ENCODE measurements at regions not wholly inside any gene's neighbourhood (a gene's known extent, or its start where the extent isn't known, plus 50 kb on each side); places are given as distances from the start of the nearest gene placed in this dataset.

GRCh38 chr7:16951483-16952080 is 69.8 kb upstream of the AGR3 start:
- Histone ChIP-seq H3K4me3 (no peak overlapping the region), H4K20me1 (ENCODE audit: control insufficient read depth, insufficient read depth) (no peaks in the 10 kb centered on the region), H3K4me2 (ENCODE audit: control insufficient read depth, insufficient read depth) (no peak overlapping the region), H3K9ac (ENCODE audit: control insufficient read depth, insufficient read depth, low read length) (no peak overlapping the region), H3K36me3 (ENCODE audit: control insufficient read depth in 2 of 2, insufficient read depth in 2 of 2, low read length in 1 of 2) (no peaks in the 10 kb centered on the region), H3K27me3 (replicated peaks in 1 of 2; ENCODE audit: control insufficient read depth in 2 of 2, insufficient read depth in 2 of 2, low read length in 1 of 2) (no peaks in the 10 kb centered on the region; a peak in 1 of 4 replicates), H3K4me1 (ENCODE audit: control insufficient read depth, insufficient read depth, low read length) (no peaks in the 10 kb centered on the region), H3K9me3 (replicated peaks; ENCODE audit: control insufficient read depth, insufficient read depth, low read length) (no peaks in the 10 kb centered on the region; the same call in 2 of the 3 replicates), H3K27ac (ENCODE audit: control insufficient read depth, insufficient read depth) (no peak overlapping the region), H3K79me2 (ENCODE audit: control insufficient read depth, insufficient read depth, low read length) (no peaks in the 10 kb centered on the region), H2AFZ (ENCODE audit: control insufficient read depth, low read depth, low read length) (no peak overlapping the region)
- intact Hi-C loops (cut with micrococcal nuclease; ENCODE audit: unreplicated experiment) = no loop called here
- no peak for DNase-seq (ENCODE audit: low read depth, low spot score)
- POLR2A ChIA-PET = no interaction called here
- no peak for FAIRE-seq
- in situ Hi-C loops (cut with MboI) = no loop called here
- WGBS (ENCODE audit: insufficient coverage, insufficient replicate concordance, low lambda C conversion rate, missing lambda C conversion rate) = 43% methylated on average over 3 of the region's 3 CpGs
- SMC1A ChIA-PET (ENCODE audit: uncharacterized antibody, unreplicated experiment) = interaction anchor here (1.6 kb wide), 1 partner anchor 11 kb away, joined by 5 read pairs; no protein-coding TSS in a partner anchor
- CTCF ChIA-PET = no interaction called here
- RAD21 ChIA-PET (ENCODE audit: unreplicated experiment) = no interaction called here
- no peak for TF ChIP-seq PML (IDR thresholded peaks at IDR 0.05; ENCODE audit: low read length)
- TF ChIP-seq CBFB (IDR thresholded peaks at IDR 0.05; ENCODE audit: low read depth) = no peak
- no peak for TF ChIP-seq E2F8 (IDR thresholded peaks at IDR 0.05; ENCODE audit: low read depth, partially characterized antibody)
- no peak for TF ChIP-seq ATF2 (IDR thresholded peaks at IDR 0.05; ENCODE audit: low read length)
- no peak for TF ChIP-seq PAX8 (IDR thresholded peaks at IDR 0.05)
- no peak for TF ChIP-seq CHD2 (IDR thresholded peaks at IDR 0.05; ENCODE audit: borderline replicate concordance, low read depth, low read length)
- TF ChIP-seq ZNF274 (IDR thresholded peaks at IDR 0.05; ENCODE audit: insufficient read depth, insufficient read length) = no peak
- TF ChIP-seq MXI1 (IDR thresholded peaks at IDR 0.05; ENCODE audit: low read depth, low read length) = no peak
- TF ChIP-seq GATAD2B (conservative IDR thresholded peaks at IDR 0.05; ENCODE audit: low read depth) = no peak
- TF ChIP-seq MTA3 (IDR thresholded peaks at IDR 0.05; ENCODE audit: borderline replicate concordance, low read length) = no peak
- no peak for TF ChIP-seq SP1 (IDR thresholded peaks at IDR 0.05; ENCODE audit: low read depth, low read length)
- no peak for ATAC-seq
- no TSS peak for BruUV-seq (replicated peaks)
